Bronchial epithelial cell (primary cell): ENCODE measurements at regions not wholly inside any gene's neighbourhood (a gene's known extent, or its start where the extent isn't known, plus 50 kb on each side); places are given as distances from the start of the nearest gene placed in this dataset.

Experiments
- DNase-seq: peaks from one replicate; pipeline ENCODE4 v3.0.0-alpha.2; 2010; ENCODE audit warnings: low read depth
- FAIRE-seq: peaks from 2 replicates; lab custom pipeline; 2011; peaks lifted over from hg19 to GRCh38; lab: Jason Lieb, UNC
- H3K27me3 ChIP-seq: 2 replicates; pipeline ENCODE4 v1.5.1; 2011; ENCODE audit warnings: low read length; ENCODE audit not compliant: control insufficient read depth, insufficient read depth
- H3K36me3 ChIP-seq: 2 replicates; pipeline ENCODE4 v1.5.1; 2011; ENCODE audit warnings: low read length; ENCODE audit not compliant: control insufficient read depth, insufficient read depth
- H3K4me3 ChIP-seq: 2 replicates; pipeline ENCODE4 v1.5.1; 2011; ENCODE audit warnings: mild to moderate bottlenecking, low read depth, low read length, control low read depth
- TF ChIP-seq, protein P1 (sequence below): IDR thresholded peaks from 2 replicates; pipeline ENCODE4 v1.5.1; 2011; ENCODE audit warnings: mild to moderate bottlenecking, moderate library complexity, low read length, control low read depth, inconsistent platforms; ENCODE audit not compliant: insufficient read depth, severe bottlenecking

DNA sequence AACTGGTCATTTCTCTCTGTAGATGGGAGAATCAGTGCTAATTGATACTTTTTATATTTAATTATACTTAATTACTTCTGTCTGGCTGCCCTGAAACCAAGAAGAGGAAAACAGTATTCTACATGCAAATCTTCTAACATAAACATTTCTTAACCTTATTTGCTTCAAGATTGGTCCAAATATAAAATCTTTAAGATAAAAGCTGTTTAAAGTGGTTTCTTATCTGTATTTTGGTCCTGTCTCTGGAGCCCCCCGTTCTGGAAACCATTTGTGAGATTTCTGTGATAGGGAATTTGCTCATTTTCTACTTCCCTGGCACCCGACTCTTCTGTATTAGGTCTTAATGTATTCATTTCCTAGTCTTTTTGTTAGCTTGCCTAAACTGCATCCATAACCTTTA is 168.6 kb downstream of the RNF144B start:
- TF ChIP-seq, protein P1, sequence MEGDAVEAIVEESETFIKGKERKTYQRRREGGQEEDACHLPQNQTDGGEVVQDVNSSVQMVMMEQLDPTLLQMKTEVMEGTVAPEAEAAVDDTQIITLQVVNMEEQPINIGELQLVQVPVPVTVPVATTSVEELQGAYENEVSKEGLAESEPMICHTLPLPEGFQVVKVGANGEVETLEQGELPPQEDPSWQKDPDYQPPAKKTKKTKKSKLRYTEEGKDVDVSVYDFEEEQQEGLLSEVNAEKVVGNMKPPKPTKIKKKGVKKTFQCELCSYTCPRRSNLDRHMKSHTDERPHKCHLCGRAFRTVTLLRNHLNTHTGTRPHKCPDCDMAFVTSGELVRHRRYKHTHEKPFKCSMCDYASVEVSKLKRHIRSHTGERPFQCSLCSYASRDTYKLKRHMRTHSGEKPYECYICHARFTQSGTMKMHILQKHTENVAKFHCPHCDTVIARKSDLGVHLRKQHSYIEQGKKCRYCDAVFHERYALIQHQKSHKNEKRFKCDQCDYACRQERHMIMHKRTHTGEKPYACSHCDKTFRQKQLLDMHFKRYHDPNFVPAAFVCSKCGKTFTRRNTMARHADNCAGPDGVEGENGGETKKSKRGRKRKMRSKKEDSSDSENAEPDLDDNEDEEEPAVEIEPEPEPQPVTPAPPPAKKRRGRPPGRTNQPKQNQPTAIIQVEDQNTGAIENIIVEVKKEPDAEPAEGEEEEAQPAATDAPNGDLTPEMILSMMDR: no peak
- FAIRE-seq: no peak
- no peak for DNase-seq
- Histone ChIP-seq H3K27me3 (no peaks in the 10 kb centered on the region), H3K4me3 (no peak overlapping the region), H3K36me3 (no peaks in the 10 kb centered on the region)

DNA sequence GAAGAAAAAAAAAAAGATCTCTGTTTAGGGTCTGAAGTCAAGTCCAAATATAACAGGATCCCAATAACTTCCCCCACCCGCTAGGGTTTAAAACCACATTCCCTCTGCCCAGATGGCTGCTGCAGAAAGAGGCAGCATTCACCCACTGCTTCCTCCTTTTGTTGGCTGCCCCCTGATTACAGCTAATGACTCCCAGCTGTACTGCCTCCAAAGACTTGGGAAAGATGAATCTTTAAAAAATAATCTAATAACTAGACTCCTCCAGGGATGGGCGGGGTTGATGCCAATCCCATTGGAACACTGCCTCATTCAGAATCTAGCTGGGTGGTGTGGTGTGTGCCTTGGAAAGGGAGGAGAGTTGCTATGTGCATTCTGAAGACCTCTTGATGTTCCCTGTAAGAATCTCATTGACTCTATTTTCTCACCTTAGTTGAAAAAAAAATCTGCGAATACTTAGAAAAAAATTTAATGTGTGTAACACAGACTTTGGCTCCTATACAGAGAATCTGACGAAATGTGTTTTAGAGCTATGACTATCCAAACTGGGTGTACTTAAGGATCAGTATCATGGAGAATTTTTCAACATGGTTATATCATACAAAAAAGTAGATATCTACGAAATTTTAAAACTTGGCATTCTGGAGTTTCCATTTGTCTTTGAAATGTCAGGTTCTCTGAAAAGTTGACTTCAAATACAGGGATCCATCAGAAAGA is 174.0 kb downstream of the RNF144B start:
- Histone ChIP-seq H3K36me3 (no peaks in the 10 kb centered on the region), H3K4me3 (no peak overlapping the region), H3K27me3 (no peaks in the 10 kb centered on the region)
- DNase-seq: no peak
- TF ChIP-seq, protein P1: no peak
- no peak for FAIRE-seq

GRCh38 chr6:18562726-18563125 is 175.6 kb downstream of the RNF144B start:
- H3K27me3 ChIP-seq: no peaks in the 10 kb centered on the region
- TF ChIP-seq, protein P1: no peak

DNA sequence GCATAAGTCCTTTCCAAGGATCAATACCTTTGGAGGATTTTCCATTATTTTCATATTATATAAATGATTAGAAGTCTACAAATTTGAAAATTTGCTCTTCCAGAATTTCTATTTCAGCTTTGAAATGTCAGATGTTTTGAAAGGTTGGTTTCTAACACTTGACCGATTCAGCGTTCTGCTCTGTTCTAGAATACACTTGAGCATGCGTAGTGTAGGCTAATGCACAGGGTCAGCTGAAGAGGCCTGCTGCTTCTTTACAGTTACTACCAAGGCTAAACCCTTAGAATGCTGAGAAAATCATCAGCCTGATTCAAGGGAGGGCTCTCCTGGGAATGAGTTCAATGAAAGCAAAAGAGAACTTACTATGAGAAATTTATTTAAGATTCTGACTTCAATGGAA is 177.6 kb downstream of the RNF144B start:
- H3K27me3 ChIP-seq: no peaks in the 10 kb centered on the region
- TF ChIP-seq, protein P1: no peak
- FAIRE-seq: no peak

More at GRCh38 chr6:18562726-18563125, 175.6 kb downstream of the RNF144B start:
- Histone ChIP-seq H3K36me3 (no peaks in the 10 kb centered on the region), H3K4me3 (no peak overlapping the region)
- DNase-seq (no peak), FAIRE-seq (no peak)

GRCh38 chr6:18565231-18565630 is 178.1 kb downstream of the RNF144B start:
- Histone ChIP-seq H3K27me3 (no peaks in the 10 kb centered on the region), H3K36me3 (no peaks in the 10 kb centered on the region), H3K4me3 (no peak overlapping the region)
- DNase-seq: no peak
- TF ChIP-seq, protein P1: no peak
- FAIRE-seq: no peak

More for the DNA sequence above, 177.6 kb downstream of the RNF144B start:
- no peak for DNase-seq
- Histone ChIP-seq H3K36me3 (no peaks in the 10 kb centered on the region), H3K4me3 (no peak overlapping the region)

DNA sequence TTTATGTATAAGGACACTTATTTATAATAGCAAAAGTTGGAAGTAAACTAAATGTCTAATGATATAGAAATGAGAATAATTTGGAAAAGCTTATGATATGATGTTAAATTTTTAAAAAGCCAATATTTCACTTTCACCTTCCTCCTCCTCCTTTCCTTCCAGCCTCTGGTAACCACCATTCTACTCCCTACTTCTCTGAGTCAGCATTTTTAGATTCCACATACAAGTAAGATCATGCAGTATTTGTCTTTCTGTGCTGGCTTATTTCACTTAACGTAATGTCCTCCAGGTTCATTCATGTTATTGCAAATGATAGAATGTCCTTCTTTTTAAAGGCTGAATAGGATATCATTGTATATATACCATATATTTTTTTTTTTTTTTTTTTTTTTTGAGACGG is 180.2 kb downstream of the RNF144B start:
- no peaks in the 10 kb centered on the region for H3K27me3 ChIP-seq
- no peak overlapping the region for H3K4me3 ChIP-seq
- no peak for FAIRE-seq
- no peaks in the 10 kb centered on the region for H3K36me3 ChIP-seq
- DNase-seq: peak; percentile 17
- TF ChIP-seq, protein P1: no peak
